ENCODE measurements at regions not wholly inside any gene's neighbourhood (a gene's known extent, or its start where the extent isn't known, plus 50 kb on each side); places are given as distances from the start of the nearest gene placed in this dataset.

DNA sequence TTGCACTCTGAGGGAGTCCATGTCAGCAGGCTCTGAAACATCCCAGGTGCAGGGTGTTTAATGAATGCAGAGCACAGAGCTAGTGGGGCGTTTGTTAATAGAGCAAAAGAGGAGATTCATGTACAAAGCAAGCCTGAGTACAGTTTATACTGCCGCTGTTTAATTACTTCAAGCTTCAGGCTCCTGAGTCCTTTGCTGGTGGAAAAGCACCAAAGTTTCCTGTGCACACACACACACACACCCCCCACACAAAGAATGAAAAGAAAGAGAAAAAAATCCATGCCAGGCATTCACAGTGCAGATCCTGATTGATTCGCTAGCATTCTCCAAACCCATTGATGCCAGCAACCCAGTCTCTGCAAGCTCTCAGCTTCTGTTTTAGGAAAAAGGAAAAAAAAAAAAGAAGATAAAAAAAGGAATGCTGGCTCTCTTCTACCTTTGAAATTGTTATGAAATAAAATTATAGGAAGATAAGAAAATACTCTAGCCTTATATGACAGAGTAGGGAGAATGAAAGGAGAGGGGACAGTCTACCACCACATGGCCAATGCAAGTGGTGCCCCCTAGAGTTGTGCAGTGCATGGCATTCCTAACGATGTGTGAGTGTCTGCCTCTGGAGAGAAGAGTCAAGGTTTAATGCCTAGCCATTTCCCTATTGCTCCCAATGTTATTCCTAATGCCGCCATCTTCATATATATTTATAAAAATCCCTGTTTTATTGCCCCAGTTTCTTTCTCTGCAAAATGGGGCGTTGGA is 216.5 kb downstream of the TMEM114 start:
- DNase-seq: no peak

DNA sequence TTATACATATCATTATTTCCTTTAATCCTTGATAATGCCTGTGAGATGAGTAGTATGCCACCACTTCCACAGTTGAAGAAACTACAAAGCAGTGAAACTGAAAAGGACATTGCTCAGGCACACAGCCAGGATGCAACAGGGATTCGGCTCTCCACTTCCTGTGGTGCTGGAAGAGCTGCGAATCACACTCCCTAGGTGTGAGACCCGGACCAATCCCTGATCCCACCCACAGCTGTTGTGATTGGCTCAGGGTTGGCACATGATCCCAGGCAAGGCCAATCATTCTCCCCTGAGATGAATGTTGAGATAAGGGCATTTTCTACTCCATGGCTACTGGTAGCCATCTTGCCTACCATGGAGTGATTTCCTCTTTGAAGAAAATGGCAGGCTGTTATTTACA is 218.2 kb downstream of the TMEM114 start:
- no peak for DNase-seq

DNA sequence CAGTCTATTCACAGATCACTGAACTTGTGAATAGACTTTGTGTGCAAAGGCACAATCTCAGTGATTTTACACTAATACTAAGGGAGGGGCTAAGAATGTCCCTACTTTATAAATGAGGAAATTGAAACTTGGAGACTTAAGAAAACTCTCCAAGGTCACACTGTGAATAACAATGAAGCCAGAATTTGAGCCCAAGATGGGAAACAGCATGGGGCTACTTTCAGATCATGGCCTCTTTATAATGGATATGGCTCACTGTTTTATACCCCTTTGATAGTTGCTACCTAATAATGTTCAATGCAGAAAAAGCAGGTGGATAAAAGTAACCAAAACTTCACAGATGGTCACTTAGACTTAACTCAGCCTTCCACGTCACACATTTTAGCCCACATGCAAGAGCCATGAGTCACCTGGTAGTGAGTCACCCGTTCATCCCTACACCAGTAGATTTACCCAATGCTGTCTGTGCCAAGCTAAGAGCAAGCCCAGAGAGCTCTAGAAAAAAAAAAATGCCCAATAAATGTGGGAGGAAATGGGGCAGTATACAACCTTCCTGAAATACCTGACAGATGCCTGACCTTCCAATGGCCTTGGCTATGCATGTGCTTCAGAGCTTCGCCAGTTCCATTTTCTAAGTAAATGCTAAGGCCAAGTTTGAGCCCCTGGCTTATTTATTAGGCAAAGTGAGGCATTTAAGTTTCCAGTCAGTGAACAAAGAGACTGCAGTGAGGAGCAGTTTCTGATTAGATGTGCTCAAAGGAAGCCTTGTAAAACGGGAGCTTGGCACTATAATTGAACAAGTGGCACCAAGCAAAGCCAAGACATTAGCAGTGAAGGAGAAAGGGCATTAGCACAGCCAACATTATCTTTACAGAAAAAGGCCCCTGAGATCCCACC is 219.7 kb downstream of the TMEM114 start:
- DNase-seq: no peak

DNA sequence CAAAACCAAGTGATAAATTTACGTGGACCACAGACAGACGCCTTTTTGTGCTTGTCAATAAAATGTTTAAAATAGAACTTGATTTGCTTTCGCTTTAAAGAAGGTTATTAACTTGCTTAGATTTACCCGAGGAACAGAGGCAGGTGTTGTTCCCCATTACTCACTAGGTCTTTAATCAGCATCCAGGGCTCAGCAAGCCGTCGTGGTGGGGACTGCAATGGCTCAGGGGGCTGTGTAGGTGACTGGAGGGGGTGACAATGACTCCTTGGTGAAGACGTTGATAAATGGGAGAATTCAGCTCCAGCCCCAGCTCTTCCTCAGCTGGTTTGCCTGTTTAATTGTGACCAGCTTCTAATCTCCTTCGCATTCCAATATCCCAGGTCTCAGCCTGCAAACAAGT is 231.4 kb downstream of the TMEM114 start:
- no peak for DNase-seq

DNA sequence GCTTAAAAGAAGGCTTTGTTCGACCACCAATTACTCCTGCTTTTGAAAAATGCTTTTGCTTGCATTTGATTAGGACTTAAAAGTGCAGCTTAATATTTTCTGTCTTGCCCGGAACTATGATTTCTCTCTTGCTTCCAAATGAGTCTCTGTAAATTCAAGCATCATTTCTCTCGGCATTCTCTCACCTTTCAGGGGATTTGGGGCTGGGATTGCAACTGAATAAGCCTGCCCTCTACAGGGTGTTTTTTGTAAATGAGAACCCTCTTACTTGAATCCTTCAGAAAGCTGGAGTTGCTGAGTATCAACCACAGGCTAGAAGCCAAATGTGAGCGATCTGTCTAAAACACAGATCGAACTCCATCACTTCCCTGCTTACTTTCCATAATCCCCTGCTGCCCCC is 234.6 kb downstream of the TMEM114 start:
- no peak for DNase-seq

DNA sequence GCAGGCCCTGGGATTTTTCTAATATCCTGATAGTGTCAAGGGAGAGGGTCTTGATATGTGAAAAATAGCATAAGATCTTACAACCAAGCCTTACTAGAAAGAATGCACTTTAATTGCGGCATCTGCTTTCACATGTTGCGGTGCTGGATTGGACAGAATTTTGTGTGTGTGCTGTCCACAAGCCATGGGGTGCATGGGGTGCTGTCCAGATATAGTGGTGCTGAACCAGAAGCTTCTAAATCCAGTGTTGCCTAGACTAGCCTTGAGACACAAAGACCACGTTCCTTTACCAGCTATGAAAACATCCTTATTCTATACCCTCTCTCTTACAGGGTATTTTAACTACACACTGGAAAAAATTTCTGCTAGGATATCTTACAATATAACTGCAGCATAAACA is 244.0 kb downstream of the TMEM114 start:
- DNase-seq: no peak

DNA sequence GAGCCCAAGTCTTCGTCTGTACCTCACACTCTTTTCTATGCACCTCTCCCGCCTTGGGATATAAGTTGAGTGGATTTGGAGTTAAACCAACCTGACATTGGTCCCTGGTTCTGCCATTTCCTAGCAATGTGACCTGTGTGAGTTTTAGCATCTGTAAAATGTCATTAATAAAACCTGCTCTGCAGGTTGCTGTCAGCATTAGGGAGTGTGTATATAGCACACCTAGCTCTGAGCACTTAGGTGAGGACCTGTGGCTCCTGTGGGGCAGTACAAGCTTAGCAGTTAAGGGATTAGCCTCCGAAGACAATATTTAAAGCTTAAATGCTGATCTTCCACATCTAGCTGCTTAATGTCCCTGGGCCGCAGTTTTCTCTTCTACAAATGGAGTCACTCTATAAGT is 248.0 kb downstream of the TMEM114 start:
- no peak for DNase-seq

DNA sequence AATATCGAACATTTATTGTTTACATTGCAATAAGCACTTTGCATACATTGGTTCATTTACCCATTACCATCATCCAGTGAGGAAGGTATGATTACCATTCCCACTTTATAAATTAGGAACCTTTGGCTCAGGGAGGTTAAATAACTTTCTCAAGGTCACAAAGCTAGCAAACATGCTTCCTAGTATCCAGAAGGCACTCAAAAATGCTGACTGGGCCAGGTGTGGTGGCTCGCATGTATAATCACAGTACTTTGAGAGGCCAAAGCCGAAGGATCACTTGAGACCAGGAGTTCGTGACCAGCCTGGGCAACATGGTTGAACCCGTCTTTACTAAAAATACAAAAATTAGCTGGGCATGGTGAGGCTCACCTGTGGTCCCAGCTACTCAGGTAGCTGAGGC is 259.6 kb downstream of the TMEM114 start:
- DNase-seq: no peak

DNA sequence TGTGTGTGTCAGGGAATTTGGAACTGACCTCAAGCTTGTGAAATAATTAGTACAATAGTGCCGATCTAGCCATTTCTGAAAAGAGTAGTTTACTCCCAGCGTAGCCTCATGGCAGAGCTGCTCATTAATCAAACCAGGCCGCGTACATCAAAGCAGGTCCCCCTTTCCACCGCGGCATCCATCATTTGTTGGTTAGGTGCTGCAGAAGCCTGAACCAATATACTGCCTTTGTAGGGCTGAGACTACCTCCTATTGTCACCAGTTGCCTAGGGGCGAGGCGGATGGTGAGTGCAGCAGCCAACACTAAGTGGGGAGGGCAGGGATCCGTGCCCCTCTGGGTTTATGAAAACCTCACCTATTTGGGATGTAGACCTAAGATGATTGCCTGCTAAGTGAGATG is 264.1 kb downstream of the TMEM114 start:
- no peak for DNase-seq

DNA sequence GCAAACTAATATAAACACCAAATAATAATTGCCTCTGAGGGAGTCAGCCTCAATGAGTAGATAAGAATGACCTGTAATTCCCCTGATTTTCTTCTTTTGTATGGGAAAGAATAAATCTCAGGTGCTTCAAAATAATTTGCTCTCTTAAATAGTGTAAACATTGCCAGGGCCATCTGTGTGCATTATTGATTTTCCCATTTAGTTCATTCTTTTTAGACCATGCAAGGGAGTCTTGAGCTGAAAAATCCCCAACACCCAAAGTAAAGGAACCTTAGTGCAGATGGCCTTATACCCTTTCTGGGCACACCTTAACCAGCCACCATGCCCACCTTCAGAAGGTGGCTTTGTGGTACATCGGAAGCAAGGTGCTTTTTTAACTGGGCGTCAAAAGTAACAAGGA is 267.2 kb downstream of the TMEM114 start:
- DNase-seq: no peak

DNA sequence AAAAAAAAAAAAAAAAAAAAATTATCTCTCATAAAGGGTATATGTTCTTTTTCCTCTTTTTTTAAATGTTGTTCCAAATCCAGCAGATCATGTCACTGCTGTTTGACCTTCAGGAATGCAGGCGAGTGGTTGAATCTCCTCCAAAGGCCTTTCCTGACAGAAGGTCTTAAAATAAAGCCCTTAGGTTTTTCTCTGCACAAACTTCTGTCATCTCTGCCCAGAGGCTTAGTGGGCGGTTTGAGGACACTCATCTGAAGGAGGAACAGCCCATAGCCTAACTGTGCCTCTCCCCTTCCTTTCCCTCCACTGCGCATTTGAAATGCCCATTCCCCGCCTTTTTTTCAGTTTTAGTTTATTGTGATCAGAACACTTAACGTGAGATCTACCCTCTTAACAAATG is 270.2 kb downstream of the TMEM114 start:
- DNase-seq: no peak

DNA sequence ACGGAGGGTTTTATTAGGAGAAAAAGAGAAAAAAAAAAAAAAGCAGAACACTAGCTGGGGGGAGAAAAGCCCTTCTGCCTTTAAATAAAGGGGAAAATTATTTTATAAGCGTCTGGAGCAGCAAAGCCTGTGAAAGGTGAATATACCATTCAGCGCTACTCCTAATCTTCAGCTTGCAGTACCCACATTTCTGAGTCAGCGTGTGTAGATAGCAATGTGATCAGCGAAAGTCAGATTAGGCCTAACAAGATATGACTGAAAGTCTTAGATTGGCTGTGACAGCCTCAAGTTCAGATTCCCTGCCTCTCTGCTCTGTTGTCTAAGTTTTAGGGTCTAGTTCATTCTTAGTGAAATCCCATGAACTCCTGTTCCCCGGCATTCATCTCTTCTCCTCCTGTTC is 279.5 kb downstream of the TMEM114 start:
- DNase-seq: no peak

DNA sequence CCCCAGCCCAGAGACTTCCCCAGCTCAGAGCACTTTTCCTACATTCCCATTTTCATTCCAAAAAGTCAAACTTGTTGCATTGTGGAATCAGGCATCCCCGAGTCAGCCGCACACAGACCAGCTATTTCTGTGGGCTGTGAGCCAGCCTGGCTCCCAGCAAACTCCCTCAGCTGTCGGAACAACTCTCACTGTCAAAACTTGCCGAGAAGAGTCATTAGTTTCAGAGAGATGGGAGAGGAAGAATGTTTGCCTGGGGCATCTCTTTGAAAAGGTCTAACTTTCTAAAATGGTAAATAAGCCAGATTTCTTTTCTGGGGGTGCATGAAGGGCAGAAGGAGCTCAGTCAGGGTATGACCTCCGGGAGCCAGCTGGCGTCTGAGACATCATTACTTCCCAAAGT is 280.0 kb downstream of the TMEM114 start:
- no peak for DNase-seq

DNA sequence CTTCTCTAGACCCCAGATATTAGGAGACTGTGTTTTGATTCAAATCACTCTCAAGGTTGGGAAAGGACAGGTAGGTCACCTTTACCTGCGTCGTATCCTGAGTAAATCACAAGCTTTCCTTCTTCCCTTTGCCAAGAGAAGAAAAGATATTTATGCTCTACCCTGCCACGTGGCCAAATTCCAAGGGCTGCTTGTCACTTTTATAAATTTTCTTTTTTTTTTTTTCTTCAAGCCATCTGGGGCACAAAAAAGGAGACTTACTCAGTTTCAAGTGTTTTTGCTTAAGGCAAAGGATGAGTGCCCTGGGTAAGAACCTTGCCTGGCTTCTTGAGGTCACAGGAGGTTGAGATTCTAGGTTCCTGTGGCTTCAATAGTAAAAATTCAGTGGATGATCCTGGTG is 285.1 kb downstream of the TMEM114 start:
- no peak for DNase-seq

DNA sequence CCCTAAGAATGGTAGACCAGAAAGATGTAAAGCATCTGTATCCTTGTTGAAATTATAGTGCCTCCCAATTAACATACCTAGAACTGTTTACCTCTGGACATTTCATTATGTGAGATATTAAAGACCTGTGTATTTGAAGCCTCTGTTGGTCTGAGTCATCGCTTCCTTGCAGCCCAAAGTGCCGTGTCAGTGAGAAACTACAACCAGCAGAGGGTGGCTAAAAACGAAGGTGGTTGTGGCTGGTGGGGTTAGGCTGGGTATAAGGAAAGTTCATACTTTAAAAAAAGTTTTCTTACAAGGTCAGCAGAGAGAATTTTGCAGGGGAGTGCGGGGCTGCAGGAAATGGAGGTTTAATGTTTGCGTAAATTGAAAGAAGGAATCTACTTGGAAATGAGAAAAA is 290.7 kb downstream of the TMEM114 start:
- DNase-seq: no peak

DNA sequence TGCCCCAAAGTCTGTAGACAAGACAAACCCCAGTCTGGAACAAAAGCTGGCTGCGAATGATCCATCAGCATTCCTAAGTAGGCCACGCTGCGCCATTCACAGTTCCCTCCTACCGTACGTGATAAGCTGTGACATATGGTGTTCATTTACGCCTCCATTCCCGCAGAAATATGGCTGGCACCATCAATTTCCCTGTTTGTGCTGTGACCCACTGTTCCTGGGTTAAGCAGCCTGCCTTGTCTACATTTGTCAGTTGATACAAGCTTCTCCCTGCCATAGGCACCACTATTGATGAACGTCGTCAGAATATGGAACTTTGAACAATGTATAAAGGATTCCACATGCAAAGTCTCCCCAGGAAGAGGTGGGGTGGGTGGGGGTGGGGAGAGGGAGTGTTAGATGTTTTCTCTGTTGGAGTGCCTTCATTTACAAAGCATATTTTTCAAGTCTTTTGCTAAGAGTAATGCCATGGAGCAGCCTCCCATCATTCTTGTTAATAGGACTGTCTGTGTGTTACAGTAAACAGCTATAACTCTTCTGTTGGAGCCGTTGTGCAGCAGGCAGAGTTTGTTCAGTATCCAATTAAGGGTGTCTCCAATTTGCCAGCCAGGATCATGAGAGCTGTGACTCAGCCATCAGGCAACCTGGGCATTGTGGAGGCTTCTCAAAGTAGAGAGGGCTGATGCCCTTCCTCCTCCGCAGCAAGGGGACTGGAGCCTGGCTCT is 294.6 kb downstream of the TMEM114 start:
- no peak for DNase-seq

DNA sequence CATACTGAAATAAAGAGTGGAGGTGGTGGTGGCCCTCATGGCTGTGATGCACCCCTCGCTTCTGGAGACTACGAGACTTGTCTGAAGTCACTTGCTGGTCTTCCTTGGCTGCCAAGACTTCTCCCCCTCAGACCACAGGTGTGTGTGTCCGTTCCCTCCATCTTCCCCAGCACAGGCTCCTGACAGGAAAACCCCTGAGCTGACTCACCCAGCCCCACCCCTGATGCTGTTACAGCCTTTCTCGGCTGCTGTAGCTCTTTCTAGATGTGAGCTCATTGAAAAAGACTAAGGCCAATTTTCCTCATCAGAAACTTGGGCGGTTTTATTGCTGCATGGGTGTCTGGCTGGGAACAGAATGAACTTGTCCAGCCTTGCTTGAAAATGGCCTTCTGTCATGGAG is 296.9 kb downstream of the TMEM114 start:
- no peak for DNase-seq

DNA sequence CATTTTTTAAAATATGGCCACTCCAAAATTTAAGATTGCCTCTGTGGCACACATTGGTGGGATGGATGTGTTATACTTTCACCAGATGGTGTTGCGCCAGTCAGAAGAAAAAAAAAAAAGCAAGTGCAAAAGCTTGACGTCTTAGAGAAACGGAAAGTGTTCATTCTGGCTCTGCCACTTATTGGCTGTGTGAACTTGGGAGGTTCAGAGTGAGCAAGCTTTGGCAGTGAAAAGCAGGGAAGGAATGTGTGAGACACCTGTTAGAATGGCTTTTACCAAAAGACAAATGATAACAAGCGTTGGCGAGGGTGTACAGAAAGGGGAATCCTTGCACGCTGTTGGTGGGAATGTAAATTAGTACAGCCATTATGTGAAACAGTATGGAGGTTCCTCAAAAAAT is 298.0 kb downstream of the TMEM114 start:
- DNase-seq: no peak

DNA sequence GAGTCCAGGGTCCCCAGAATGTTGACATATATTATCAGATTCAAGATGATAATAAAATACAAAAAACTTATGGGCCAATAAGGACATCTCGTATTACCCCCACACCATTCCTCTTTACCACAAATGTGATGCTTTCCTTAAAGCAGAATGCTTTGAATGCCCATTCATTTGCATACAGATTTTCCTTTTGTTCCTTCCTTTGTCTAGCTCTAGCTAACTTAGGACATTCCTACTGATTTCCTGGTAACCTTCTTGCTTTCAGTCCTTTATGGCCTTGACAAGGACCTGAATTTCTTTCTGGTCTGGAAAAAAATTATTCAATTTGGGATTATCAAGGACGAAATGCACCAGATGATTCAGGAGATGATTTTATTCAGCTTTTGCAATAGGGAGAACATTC is 304.0 kb downstream of the TMEM114 start:
- no peak for DNase-seq

DNA sequence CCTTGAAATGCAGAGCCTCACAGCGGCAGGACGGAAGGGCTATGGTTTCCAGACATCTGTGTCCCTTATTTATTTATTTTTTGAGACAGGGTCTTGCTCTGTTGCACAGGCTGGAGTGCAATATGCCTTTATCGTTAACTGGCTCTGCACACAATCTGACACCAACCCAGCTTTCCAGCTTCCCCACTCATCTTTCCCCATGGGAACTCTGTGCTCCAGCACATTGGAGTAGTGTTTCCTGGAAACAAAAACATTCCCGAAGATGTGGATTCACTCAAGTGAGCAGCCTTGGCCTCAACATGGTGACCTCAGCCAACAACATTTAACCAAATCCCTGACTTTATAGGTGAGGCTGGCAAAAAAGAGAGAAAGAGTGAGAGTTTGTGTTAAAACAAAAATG is 307.1 kb downstream of the TMEM114 start:
- no peak for DNase-seq

DNA sequence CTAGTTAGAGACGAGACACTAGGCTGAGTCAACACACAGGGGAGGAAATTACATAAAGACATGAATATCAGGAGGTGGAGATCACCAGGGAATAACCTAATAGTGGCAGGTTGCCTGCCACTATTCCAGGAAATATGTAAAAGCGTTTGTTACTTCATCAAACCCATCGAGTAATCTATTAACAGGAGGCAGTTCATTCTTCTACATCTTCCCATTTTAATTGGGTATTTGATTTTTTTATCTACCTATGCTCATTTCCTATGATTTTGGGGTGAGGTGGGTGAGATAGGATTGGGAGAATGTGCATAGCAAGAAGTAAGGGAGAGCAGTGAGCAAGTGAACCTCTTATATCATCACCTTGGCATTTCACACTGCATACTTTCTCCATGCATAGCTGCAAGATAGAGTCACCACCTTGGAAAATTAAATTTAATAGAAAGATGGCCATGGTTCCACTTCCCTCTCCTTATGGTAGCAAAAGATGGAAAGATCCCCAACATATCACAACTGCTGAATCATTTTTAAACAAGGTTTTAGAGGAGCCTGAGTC is 312.2 kb downstream of the TMEM114 start:
- DNase-seq: no peak

DNA sequence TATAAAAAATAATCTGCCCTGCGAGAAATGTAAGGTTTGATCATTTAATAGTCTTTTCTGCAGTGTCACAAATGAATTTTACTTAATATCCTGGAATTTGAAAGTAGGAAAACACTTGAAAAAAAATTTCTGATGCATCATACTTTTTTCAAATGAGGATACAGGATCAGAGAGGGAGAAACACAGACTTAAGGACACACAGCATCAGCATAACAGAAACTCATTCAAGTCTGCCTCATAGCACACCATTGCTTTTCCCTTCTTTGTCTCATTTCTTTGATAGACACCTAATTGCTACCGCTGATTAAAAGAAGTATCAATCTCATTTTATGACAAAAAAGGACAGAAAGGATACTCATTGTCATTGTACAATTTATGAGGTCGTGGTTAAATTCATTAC is 319.0 kb downstream of the TMEM114 start:
- no peak for DNase-seq

DNA sequence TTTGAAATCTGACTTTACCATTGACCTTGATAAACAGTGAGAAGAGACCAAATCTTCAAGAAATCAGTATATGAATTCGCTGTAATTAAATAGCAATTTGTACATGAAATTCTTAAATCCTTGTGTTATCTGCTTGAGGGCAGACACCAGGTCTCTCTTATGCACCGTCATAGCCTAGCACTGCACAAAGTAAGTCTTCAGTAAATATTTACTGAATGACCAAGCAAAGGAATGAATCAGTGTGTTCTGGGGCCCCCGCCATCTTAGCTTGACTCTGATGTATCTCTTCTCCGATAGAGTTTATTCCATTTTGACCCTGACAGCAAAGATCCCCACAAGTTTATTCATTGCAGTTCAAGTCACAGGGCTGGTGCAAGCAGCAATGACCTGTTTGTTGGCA is 328.0 kb downstream of the TMEM114 start:
- no peak for DNase-seq

DNA sequence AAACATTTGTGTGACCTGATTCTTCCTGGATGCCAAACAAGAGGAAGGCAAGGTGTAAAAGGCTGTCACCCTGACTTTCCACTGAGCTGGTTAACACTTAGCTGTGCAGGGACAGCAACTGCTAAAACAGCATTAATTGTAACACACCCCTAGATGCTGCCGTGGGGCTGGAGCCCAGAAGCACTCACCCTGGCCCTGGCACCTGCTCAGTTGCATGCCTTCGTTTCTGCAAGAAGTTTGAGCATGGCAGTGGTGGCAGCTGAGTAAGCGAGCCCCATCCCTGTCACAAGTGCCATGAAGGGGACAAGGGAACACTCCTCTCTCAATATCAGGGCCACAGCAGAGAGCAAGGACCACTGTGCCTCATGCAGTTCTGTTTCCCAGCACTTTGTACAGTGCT is 330.2 kb downstream of the TMEM114 start:
- no peak for DNase-seq
